Neuronal stem cell (in vitro differentiated cells): ENCODE measurements at regions not wholly inside any gene's neighbourhood (a gene's known extent, or its start where the extent isn't known, plus 50 kb on each side); places are given as distances from the start of the nearest gene placed in this dataset.
"Not testable (repeated sequence)": the region's sequence is repeated elsewhere in the genome, so short reads cannot be mapped to it uniquely, and the experiment has no call there.

ENCODE experiments used
- DNase-seq: peaks from one replicate; pipeline ENCODE4 v3.0.0-alpha.2; 2013; ENCODE audit warnings: low spot score
- H2AFZ ChIP-seq: one replicate; pipeline ENCODE4 v1.6.1; 2013; ENCODE audit warnings: mild to moderate bottlenecking, low read length, inconsistent platforms
- H2AK5ac ChIP-seq: 2 replicates; pipeline ENCODE4 v1.6.1; 2013; ENCODE audit warnings: low read depth, mild to moderate bottlenecking, inconsistent platforms, low read length, moderate library complexity, mixed read lengths
- H2BK120ac ChIP-seq: 2 replicates; pipeline ENCODE4 v1.6.1; 2013; ENCODE audit warnings: low read depth, mild to moderate bottlenecking, inconsistent platforms, low read length, moderate library complexity, mixed read lengths
- H2BK12ac ChIP-seq: one replicate; pipeline ENCODE4 v1.6.1; 2013; ENCODE audit warnings: low read length, inconsistent platforms
- H2BK15ac ChIP-seq: 2 replicates; pipeline ENCODE4 v1.6.1; 2013; ENCODE audit warnings: mild to moderate bottlenecking, low read length, inconsistent platforms, mixed read lengths
- H2BK5ac ChIP-seq: one replicate; pipeline ENCODE4 v1.6.1; 2013; ENCODE audit warnings: inconsistent platforms, mild to moderate bottlenecking, low read length, moderate library complexity
- H3K14ac ChIP-seq: one replicate; pipeline ENCODE4 v1.6.1; 2013; ENCODE audit warnings: low read length, inconsistent platforms
- H3K18ac ChIP-seq: 2 replicates; pipeline ENCODE4 v1.6.1; 2013; ENCODE audit warnings: low read length, inconsistent platforms
- H3K23ac ChIP-seq: 2 replicates; pipeline ENCODE4 v1.6.1; 2013; ENCODE audit warnings: low read depth, mild to moderate bottlenecking, mixed read lengths, low read length, inconsistent platforms; ENCODE audit not compliant: poor library complexity
- H3K27ac ChIP-seq: replicated peaks from 3 replicates; pipeline ENCODE4 v1.5.1; 2013; ENCODE audit warnings: low read length, inconsistent platforms
- H3K27me3 ChIP-seq, 3 experiments: 2 replicates each; pipeline ENCODE4 v1.6.1; 2013; ENCODE audit warnings: low read length in 3 of 3, mild to moderate bottlenecking in 2 of 3, inconsistent platforms in 1 of 3, low read depth in 1 of 3, mixed read lengths in 1 of 3, moderate library complexity in 1 of 3; ENCODE audit not compliant: control insufficient read depth in 3 of 3, insufficient read depth in 3 of 3
- H3K36me3 ChIP-seq, 2 donors: replicated peaks in 1 of 2; 2 replicates each; pipeline ENCODE4 v1.6.1; 2013; ENCODE audit warnings: low read length in 2 of 2; ENCODE audit not compliant: control insufficient read depth in 2 of 2, insufficient read depth in 2 of 2
- H3K4ac ChIP-seq: 2 replicates; pipeline ENCODE4 v1.6.1; 2013; ENCODE audit warnings: inconsistent platforms, mild to moderate bottlenecking, low read length, moderate library complexity
- H3K4me1 ChIP-seq, 2 donors: 1 replicate in 1 of 2; 2 replicates in 1 of 2; pipeline ENCODE4 v1.6.1; 2013; ENCODE audit warnings: low read length in 2 of 2, low read depth in 1 of 2; ENCODE audit not compliant: control insufficient read depth in 2 of 2, insufficient read depth in 1 of 2
- H3K4me2 ChIP-seq: one replicate; pipeline ENCODE4 v1.6.1; 2013; ENCODE audit warnings: mild to moderate bottlenecking, low read length, inconsistent platforms; ENCODE audit not compliant: insufficient read depth, poor library complexity, severe bottlenecking
- H3K4me3 ChIP-seq, 2 donors: 2 replicates each; pipeline ENCODE4 v1.5.1; 2013; ENCODE audit warnings: low read length in 2 of 2, mild to moderate bottlenecking in 2 of 2, inconsistent platforms in 1 of 2, moderate library complexity in 1 of 2
- H3K79me1 ChIP-seq: one replicate; pipeline ENCODE4 v1.6.1; 2013; ENCODE audit warnings: low read depth, mild to moderate bottlenecking, inconsistent platforms, low read length, moderate library complexity
- H3K9ac ChIP-seq: one replicate; pipeline ENCODE4 v1.6.1; 2013; ENCODE audit warnings: mild to moderate bottlenecking, low read depth, low read length, inconsistent platforms; ENCODE audit not compliant: poor library complexity
- H3K9me3 ChIP-seq, 2 donors: replicated peaks in 1 of 2; 2 replicates each; pipeline versions ENCODE3 to v1.6.1; 2013; ENCODE audit warnings: low read length in 2 of 2, mild to moderate bottlenecking in 2 of 2, inconsistent platforms in 1 of 2, low read depth in 1 of 2, mixed read lengths in 1 of 2, moderate library complexity in 1 of 2; ENCODE audit not compliant: control insufficient read depth in 2 of 2, insufficient read depth in 1 of 2
- H4K8ac ChIP-seq: one replicate; pipeline ENCODE4 v1.6.1; 2013; ENCODE audit warnings: low read depth, mild to moderate bottlenecking, inconsistent platforms, low read length, moderate library complexity
- H4K91ac ChIP-seq: one replicate; pipeline ENCODE4 v1.6.1; 2013; ENCODE audit warnings: low read length, low read depth, mild to moderate bottlenecking, inconsistent platforms; ENCODE audit not compliant: poor library complexity
- WGBS, 2 donors: extraction: QIAGEN DNeasy Blood & Tissue Kit; methylation state at CpG; one replicate each; pipeline ENCODE4 v1.1.7; 2013; ENCODE audit warnings: missing lambda C conversion rate in 2 of 2, mixed read lengths in 1 of 2; ENCODE audit not compliant: insufficient read length in 2 of 2, insufficient replicate concordance in 1 of 2; ENCODE audit errors: extremely low coverage in 2 of 2; 5-methylcytosine and 5-hydroxymethylcytosine counted together

DNA sequence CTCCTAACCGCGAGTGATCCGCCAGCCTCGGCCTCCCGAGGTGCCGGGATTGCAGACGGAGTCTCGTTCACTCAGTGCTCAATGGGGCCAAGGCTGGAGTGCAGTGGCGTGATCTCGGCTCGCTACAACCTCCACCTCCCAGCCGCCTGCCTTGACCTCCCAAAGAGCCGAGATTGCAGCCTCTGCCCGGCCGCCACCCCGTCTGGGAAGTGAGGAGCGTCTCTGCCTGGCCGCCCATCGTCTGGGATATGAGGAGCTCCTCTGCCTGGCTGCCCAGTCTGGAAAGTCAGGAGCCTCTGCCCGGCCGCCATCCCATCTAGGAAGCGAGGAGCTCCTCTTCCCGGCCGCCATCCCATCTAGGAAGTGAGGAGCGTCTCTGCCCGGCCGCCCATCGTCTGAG is 58.8 kb upstream of the ANKRD30BL start:
- not testable (repeated sequence) for H3K36me3 ChIP-seq, H3K4me2 ChIP-seq, H3K79me1 ChIP-seq, H2AK5ac ChIP-seq, H3K27me3 ChIP-seq, H2BK120ac ChIP-seq, H2BK12ac ChIP-seq, H3K9me3 ChIP-seq, DNase-seq, H3K9ac ChIP-seq, H3K4ac ChIP-seq, H3K14ac ChIP-seq, H2AFZ ChIP-seq, H3K18ac ChIP-seq, H4K8ac ChIP-seq, H3K4me1 ChIP-seq, H2BK15ac ChIP-seq, H3K4me3 ChIP-seq, H3K23ac ChIP-seq, H2BK5ac ChIP-seq, H3K27ac ChIP-seq, H4K91ac ChIP-seq
- WGBS, 2 donors = no CpG with 5 or more reads among the region's 28 CpGs

DNA sequence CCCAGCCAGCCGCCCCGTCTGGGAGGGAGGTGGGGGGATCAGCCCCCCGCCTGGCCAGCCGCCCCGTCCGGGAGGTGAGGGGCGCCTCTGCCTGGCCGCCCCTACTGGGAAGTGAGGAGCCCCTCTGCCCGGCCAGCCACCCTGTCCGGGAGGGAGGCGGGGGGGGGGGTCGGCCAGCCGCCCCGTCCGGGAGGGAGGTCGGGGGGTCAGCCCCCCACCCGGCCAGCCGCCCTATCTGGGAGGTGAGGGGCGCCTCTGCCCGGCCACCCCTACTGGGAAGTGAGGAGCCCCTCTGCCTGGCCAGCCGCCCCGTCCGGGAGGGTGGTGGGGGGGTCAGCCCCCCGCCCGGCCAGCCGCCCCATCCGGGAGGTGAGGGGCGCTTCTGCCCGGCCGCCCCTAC is 60.1 kb upstream of the ANKRD30BL start:
- not testable (repeated sequence) for H4K8ac ChIP-seq, H3K23ac ChIP-seq, H3K9ac ChIP-seq, H4K91ac ChIP-seq, H2BK12ac ChIP-seq, H2BK120ac ChIP-seq, H3K27me3 ChIP-seq, H3K18ac ChIP-seq, H2BK15ac ChIP-seq, H2AK5ac ChIP-seq, H3K4me3 ChIP-seq, H3K4me1 ChIP-seq, H2BK5ac ChIP-seq, H3K14ac ChIP-seq, H3K9me3 ChIP-seq, H3K4me2 ChIP-seq, H3K4ac ChIP-seq, H3K27ac ChIP-seq, DNase-seq, H3K36me3 ChIP-seq, H3K79me1 ChIP-seq, H2AFZ ChIP-seq
- WGBS, 2 donors = no CpG with 5 or more reads among the region's 30 CpGs

DNA sequence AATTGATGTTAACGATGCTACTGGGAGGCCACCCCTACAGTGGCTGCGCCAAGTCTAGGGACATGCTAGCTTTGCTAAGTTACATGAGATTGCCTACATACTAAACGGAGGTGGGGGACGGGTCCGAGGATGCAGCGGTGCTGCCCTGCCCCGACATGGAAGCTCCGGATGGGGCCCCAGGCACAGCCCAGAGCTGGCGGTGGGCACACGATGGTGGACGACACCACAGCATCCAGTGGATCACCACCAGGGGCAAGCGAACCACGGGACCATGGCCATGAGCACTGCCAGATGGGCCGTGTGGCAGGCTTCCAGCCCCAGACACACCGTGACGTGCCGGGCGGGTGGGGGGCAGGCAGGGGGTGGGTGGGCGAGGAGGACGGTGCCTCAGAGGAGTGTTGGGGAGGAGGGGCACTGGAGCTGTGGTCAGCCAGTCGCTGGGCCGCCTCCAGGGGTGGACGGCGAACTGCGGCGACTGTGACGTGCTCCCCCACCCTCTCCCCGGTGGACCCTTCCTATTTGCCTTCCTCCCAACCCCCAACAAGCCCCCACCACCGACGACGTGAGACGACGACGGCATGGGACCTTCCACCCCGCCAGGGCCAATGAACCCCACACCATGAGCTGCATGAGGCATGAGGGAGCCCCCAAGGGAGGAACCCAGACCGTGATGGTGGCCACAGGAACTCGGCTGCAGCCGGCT is 90.6 kb upstream of the ANKRD30BL start:
- Histone ChIP-seq H3K27ac (no peak overlapping the region), H3K4me1 (no peaks in the 10 kb centered on the region), H3K4me2 (no peak overlapping the region), H3K36me3 (no peaks in the 10 kb centered on the region), H2BK120ac (no peak overlapping the region), H2BK12ac (no peak overlapping the region), H3K9me3 (no peaks in the 10 kb centered on the region), H3K9ac (no peak overlapping the region), H4K91ac (no peak overlapping the region), H3K4me3 (no peak overlapping the region), H3K27me3 (no peaks in the 10 kb centered on the region), H3K79me1 (no peaks in the 10 kb centered on the region), H2BK5ac (no peak overlapping the region), H3K18ac (peak overlapping the region; percentile 48), H3K4ac (no peak overlapping the region), H2AFZ (no peak overlapping the region), H2AK5ac (no peak overlapping the region), H3K23ac (peak overlapping the region; percentile 20), H3K14ac (peak overlapping the region; percentile 17), H2BK15ac (no peak overlapping the region), H4K8ac (no peak overlapping the region)
- WGBS, 2 donors = no CpG with 5 or more reads among the region's 38 CpGs
- no peak for DNase-seq

DNA sequence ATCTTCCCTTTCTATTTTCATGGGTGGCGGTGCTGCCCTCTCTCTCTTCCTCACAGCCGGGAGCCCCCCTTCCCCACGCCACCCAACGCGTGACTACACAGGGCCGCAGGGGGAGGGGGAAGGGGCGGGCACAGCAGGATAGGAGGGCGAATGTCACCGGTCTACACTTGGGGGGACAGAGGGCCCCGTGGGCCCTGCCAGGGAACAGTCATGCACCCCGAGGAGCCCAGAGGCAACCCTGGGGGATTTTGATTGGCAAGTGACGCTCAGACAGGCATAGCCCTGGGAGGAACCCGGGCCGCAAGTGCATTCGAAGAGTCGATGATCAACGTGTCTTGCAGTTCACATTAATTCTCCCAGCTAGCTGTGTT is 91.1 kb upstream of the ANKRD30BL start:
- no peaks in the 10 kb centered on the region for H3K27me3 ChIP-seq
- H3K14ac ChIP-seq = peak overlapping the region; percentile 8
- no CpG with 5 or more reads among the region's 17 CpGs for WGBS, 2 donors
- no peaks in the 10 kb centered on the region for H3K79me1 ChIP-seq
- no peak overlapping the region for H3K23ac ChIP-seq
- H2BK120ac ChIP-seq = no peak overlapping the region
- no peaks in the 10 kb centered on the region for H3K36me3 ChIP-seq
- no peak overlapping the region for H3K4me3 ChIP-seq
- no peak overlapping the region for H4K91ac ChIP-seq
- H4K8ac ChIP-seq = no peak overlapping the region
- no peaks in the 10 kb centered on the region for H3K9me3 ChIP-seq
- H2BK5ac ChIP-seq = no peak overlapping the region
- no peak overlapping the region for H2AFZ ChIP-seq
- H3K4ac ChIP-seq = no peak overlapping the region
- no peaks in the 10 kb centered on the region for H3K4me1 ChIP-seq
- H2AK5ac ChIP-seq = peak overlapping the region; percentile 63
- no peak overlapping the region for H2BK15ac ChIP-seq
- no peak overlapping the region for H3K9ac ChIP-seq
- H3K4me2 ChIP-seq = no peak overlapping the region
- no peak overlapping the region for H3K27ac ChIP-seq
- no peak overlapping the region for H2BK12ac ChIP-seq
- DNase-seq = no peak
- H3K18ac ChIP-seq = no peak overlapping the region
